GM12878 (cell line): ENCODE measurements at regions not wholly inside any gene's neighbourhood (a gene's known extent, or its start where the extent isn't known, plus 50 kb on each side); places are given as distances from the start of the nearest gene placed in this dataset.

Experiments
- ATF3 ChIP-seq: IDR thresholded peaks from 2 replicates; pipeline ENCODE4 v1.6.1; 2011; ENCODE audit warnings: low read depth, mild to moderate bottlenecking, low read length, moderate library complexity, borderline replicate concordance; ENCODE audit errors: extremely low read depth
- CTCF ChIP-seq, 3 experiments: IDR thresholded peaks in 2 of 3; conservative IDR thresholded peaks in 1 of 3; 2 replicates each; pipeline ENCODE4 v1.5.1; 2011; ENCODE audit warnings: low read depth in 3 of 3, low read length in 3 of 3, mild to moderate bottlenecking in 3 of 3, control low read depth in 2 of 3, moderate library complexity in 2 of 3, inconsistent platforms in 1 of 3, mixed read lengths in 1 of 3; ENCODE audit not compliant: control insufficient read depth in 2 of 3, insufficient read depth in 1 of 3; ENCODE audit errors: extremely low read depth in 1 of 3
- EED ChIP-seq: sonication (generic); IDR thresholded peaks from 2 replicates; pipeline ENCODE4 v1.6.1; 2016; ENCODE audit warnings: antibody characterized with exemption, low read depth
- HDAC6 ChIP-seq: fragments of 200-600 bp; sonication (generic); IDR thresholded peaks from one replicate; pipeline ENCODE4 v1.8.0; 2017; ENCODE audit warnings: antibody characterized with exemption; ENCODE audit not compliant: unreplicated experiment
- MXI1 ChIP-seq: fragments of 150-350 bp; IDR thresholded peaks from 2 replicates; pipeline ENCODE4 v1.6.1; 2011; ENCODE audit warnings: low read depth, mild to moderate bottlenecking, inconsistent platforms, low read length, improper control_type of control experiment
- RAD21 ChIP-seq: IDR thresholded peaks from 2 replicates; pipeline ENCODE4 v1.6.1; 2011; ENCODE audit warnings: mild to moderate bottlenecking, low read depth, low read length, moderate library complexity; ENCODE audit not compliant: insufficient read depth
- RELB ChIP-seq: fragments of 450-650 bp; IDR thresholded peaks from 2 replicates; pipeline ENCODE4 v1.6.1; 2017; ENCODE audit warnings: low read depth, mild to moderate bottlenecking, moderate library complexity
- RFX5 ChIP-seq: IDR thresholded peaks from 2 replicates; pipeline ENCODE4 v1.6.1; 2011; ENCODE audit warnings: low read depth, low read length, improper control_type of control experiment
- SKIL ChIP-seq: fragments of 450-650 bp; IDR thresholded peaks from 2 replicates; pipeline ENCODE4 v1.6.1; 2017; ENCODE audit warnings: mild to moderate bottlenecking, low read depth, inconsistent platforms; ENCODE audit not compliant: poor library complexity, severe bottlenecking
- SMAD5 ChIP-seq: IDR thresholded peaks from 2 replicates; pipeline ENCODE4 v1.6.1; 2016; ENCODE audit warnings: antibody characterized with exemption, low read depth
- SMC3 ChIP-seq: IDR thresholded peaks from 2 replicates; pipeline ENCODE4 v1.6.1; 2011; ENCODE audit warnings: low read length, improper control_type of control experiment, borderline replicate concordance

GRCh38 chr6:166097914-166098522 lies 69.6 kb downstream of the TBXT start (continued):
- TF ChIP-seq ATF3 (no peak), CTCF (IDR thresholded peaks at IDR 0.05 in 2 of 3, conservative IDR thresholded peaks at IDR 0.05 in 1 of 3; ENCODE audit: control insufficient read depth in 2 of 3, extremely low read depth in 1 of 3, insufficient read depth in 1 of 3, low read depth in 3 of 3, low read length in 3 of 3) (peak; percentile 68 to 90 (median 83)), RFX5 (no peak), EED (no peak), SMAD5 (no peak), MXI1 (no peak), RELB (no peak), SKIL (no peak), SMC3 (peak; percentile 71), RAD21 (peak; percentile 48), HDAC6 (no peak)
